DND-41 (cell line): ENCODE measurements at regions not wholly inside any gene's neighbourhood (a gene's known extent, or its start where the extent isn't known, plus 50 kb on each side); places are given as distances from the start of the nearest gene placed in this dataset.

Experiments
- ATAC-seq: fragments of 200-7000 bp; cut with Tn5 transposase; 3 replicates; pipeline ENCODE4 v1.9.1; 2021; ENCODE audit warnings: low read depth; ENCODE audit not compliant: insufficient read depth
- DNase-seq: peaks from one replicate; pipeline ENCODE4 v3.0.0-alpha.2; 2020
- H2AFZ ChIP-seq: 2 replicates; pipeline ENCODE4 v1.6.0; 2012; ENCODE audit warnings: low read depth, low read length
- H3K27ac ChIP-seq: 2 replicates; pipeline ENCODE4 v1.5.1; 2012; ENCODE audit warnings: low read length, inconsistent platforms
- H3K27me3 ChIP-seq: fragments of 200-600 bp; sonication (generic); 2 replicates; pipeline ENCODE4 v1.6.0; 2012; ENCODE audit warnings: low read length, mild to moderate bottlenecking, inconsistent platforms; ENCODE audit not compliant: insufficient read depth, poor library complexity
- H3K36me3 ChIP-seq: 2 replicates; pipeline ENCODE4 v1.5.1; 2012; ENCODE audit warnings: low read length, inconsistent platforms; ENCODE audit not compliant: insufficient read depth
- H3K4me1 ChIP-seq: 2 replicates; pipeline ENCODE4 v1.5.1; 2012; ENCODE audit warnings: mild to moderate bottlenecking, low read length; ENCODE audit not compliant: insufficient read depth
- H3K4me2 ChIP-seq: 2 replicates; pipeline ENCODE4 v1.6.0; 2012; ENCODE audit warnings: mild to moderate bottlenecking, moderate library complexity, low read length, inconsistent platforms; ENCODE audit not compliant: insufficient read depth
- H3K4me3 ChIP-seq, 2 experiments: fragments of 200-600 bp in 1 of 2; shearing (Covaris generic) in 1 of 2; 2 replicates each; pipeline ENCODE4 v1.5.1; 2012 to 2016; ENCODE audit warnings: inconsistent platforms in 2 of 2, low read length in 2 of 2, mild to moderate bottlenecking in 2 of 2, low read depth in 1 of 2, moderate library complexity in 1 of 2
- H3K79me2 ChIP-seq: 2 replicates; pipeline ENCODE4 v1.6.0; 2012; ENCODE audit warnings: low read length, inconsistent platforms; ENCODE audit not compliant: insufficient read depth
- H3K9ac ChIP-seq: 2 replicates; pipeline ENCODE4 v1.6.0; 2012; ENCODE audit warnings: low read depth, mild to moderate bottlenecking, inconsistent platforms, low read length, moderate library complexity
- H3K9me3 ChIP-seq: 2 replicates; pipeline ENCODE4 v1.5.1; 2012; ENCODE audit warnings: low read length, moderate library complexity, mild to moderate bottlenecking, inconsistent platforms; ENCODE audit not compliant: insufficient read depth, severe bottlenecking
- H4K20me1 ChIP-seq: 2 replicates; pipeline ENCODE4 v1.6.0; 2012; ENCODE audit warnings: low read length; ENCODE audit not compliant: insufficient read depth
- EZH2 ChIP-seq: IDR thresholded peaks from 3 replicates; pipeline ENCODE4 v1.6.1; 2012; ENCODE audit warnings: borderline replicate concordance, low read depth, mild to moderate bottlenecking, moderate library complexity, low read length, inconsistent platforms; ENCODE audit not compliant: severe bottlenecking
- TF ChIP-seq, protein P1 (sequence below): IDR thresholded peaks from 2 replicates; pipeline ENCODE4 v1.5.1; 2012; ENCODE audit warnings: borderline replicate concordance, low read length, moderate library complexity, mild to moderate bottlenecking; ENCODE audit not compliant: poor library complexity, severe bottlenecking; ENCODE audit errors: extremely low read depth

DNA sequence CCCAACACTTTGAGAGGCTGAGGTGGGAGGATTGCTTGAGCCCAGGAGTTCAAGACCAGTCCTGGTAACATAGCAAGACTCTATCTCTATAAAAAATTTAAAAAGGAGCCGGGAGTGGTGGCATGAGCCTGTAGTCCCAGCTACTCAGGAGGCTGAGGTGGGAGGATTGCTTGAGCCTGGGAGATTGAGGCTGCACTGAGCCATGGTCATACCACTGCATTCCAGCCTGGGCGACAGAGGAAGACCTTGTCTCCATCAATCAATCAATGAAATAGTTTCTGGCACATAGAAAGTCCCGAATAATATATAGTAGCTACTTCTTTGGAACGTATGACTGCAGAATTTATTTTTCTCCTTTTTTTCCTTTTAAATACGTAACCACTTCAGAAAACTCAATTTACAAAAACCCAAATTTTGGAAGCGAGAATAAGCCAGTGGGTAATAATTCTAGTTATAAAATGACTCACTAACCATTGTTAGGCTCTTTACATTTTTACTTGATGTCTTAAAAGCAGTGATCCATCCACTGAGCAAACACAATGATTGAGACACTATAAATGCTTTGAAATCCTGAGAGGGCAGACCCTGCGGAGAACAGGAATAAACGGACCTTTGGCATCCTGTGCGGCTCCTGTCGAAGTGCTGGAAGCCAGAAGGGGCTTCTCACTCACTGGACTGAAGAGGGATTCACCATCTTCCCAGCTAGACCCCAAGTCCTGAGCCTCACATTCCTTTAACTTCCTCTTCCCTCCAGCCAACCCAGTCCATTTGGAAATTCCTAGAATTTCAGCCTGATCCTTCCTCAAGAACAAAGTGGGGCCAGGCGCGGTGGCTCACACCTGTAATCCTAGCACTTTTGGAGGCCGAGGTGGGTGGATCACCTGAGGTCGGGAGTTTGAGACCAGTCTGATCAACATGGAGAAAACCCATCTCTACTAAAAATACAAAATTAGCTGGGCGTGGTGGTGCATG lies 68.4 kb upstream of the MFGE8 start:
- H3K79me2 ChIP-seq: no peaks in the 10 kb centered on the region
- no peaks in the 10 kb centered on the region for H4K20me1 ChIP-seq
- H3K27me3 ChIP-seq: no peaks in the 10 kb centered on the region
- no peaks in the 10 kb centered on the region for H3K9me3 ChIP-seq
- no peaks in the 10 kb centered on the region for H3K36me3 ChIP-seq
- DNase-seq (no peak), ATAC-seq (no peak)
- H2AFZ ChIP-seq: no peak overlapping the region
- TF ChIP-seq EZH2: no peak
- TF ChIP-seq, protein P1, sequence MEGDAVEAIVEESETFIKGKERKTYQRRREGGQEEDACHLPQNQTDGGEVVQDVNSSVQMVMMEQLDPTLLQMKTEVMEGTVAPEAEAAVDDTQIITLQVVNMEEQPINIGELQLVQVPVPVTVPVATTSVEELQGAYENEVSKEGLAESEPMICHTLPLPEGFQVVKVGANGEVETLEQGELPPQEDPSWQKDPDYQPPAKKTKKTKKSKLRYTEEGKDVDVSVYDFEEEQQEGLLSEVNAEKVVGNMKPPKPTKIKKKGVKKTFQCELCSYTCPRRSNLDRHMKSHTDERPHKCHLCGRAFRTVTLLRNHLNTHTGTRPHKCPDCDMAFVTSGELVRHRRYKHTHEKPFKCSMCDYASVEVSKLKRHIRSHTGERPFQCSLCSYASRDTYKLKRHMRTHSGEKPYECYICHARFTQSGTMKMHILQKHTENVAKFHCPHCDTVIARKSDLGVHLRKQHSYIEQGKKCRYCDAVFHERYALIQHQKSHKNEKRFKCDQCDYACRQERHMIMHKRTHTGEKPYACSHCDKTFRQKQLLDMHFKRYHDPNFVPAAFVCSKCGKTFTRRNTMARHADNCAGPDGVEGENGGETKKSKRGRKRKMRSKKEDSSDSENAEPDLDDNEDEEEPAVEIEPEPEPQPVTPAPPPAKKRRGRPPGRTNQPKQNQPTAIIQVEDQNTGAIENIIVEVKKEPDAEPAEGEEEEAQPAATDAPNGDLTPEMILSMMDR: no peak
- no peak overlapping the region for H3K4me3 ChIP-seq
- H3K27ac ChIP-seq: no peak overlapping the region
- H3K9ac ChIP-seq: no peak overlapping the region
- H3K4me2 ChIP-seq: no peak overlapping the region
- no peaks in the 10 kb centered on the region for H3K4me1 ChIP-seq

DNA sequence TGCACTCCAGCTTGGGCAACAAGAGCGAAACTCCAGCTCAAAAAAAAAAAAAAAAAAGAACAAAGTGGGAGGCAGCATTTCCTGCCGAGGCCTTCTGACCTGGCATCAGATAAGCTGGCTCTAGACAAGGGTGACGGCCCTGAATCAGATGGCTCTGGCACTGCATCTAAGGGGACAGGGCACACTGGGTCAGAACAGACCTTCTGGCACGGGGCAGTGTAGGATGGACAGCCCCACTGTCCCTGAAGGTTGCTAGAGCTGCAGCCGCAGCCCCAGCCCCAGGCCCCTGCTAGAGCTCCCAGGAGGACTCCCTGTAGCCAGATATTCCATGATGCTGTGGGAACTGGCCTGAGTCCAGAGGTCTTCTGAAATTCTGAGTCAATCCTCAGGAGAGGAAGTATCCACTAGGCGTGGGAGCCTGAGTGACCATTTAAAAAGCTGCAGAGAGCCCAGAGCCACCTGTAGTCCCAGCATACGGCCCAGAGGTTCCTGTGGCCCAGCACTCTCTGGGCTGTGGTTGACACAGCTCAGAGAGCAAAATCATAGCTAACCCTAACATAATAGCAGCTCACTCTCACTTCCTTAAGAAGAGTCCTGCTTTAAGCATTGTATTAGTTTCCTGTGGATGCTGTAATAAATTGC lies 69.2 kb upstream of the MFGE8 start:
- DNase-seq (no peak), ATAC-seq (no peak)
- H3K27me3 ChIP-seq: no peaks in the 10 kb centered on the region
- no peaks in the 10 kb centered on the region for H3K36me3 ChIP-seq
- H2AFZ ChIP-seq: no peak overlapping the region
- no peaks in the 10 kb centered on the region for H3K4me1 ChIP-seq
- H4K20me1 ChIP-seq: no peaks in the 10 kb centered on the region
- H3K79me2 ChIP-seq: no peaks in the 10 kb centered on the region
- H3K27ac ChIP-seq: no peak overlapping the region
- no peaks in the 10 kb centered on the region for H3K9me3 ChIP-seq
- H3K9ac ChIP-seq: no peak overlapping the region
- no peak overlapping the region for H3K4me3 ChIP-seq
- H3K4me2 ChIP-seq: no peak overlapping the region
- no peak for TF ChIP-seq EZH2
- TF ChIP-seq, protein P1: no peak

DNA sequence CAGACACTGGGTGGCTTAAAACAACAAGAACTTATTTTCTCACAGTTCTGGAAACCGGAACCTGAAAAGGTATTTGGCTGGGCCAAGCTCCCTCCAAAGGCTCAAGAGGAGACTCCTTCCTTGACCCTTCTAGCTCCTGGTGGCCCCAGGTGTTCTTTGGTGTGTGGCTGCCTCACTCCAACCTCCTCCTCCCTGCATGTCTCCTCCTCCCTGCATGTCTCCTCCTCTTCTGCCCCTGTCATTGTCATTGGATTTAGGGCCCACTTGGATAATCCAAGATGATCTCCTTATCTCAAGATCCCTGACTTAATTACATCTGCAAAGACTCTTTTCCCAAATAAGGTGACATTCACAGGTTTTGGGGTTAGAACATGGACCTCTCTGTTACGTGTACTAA lies 69.8 kb upstream of the MFGE8 start:
- Histone ChIP-seq H3K4me1 (no peaks in the 10 kb centered on the region), H3K79me2 (no peaks in the 10 kb centered on the region), H3K9me3 (no peaks in the 10 kb centered on the region), H3K27me3 (no peaks in the 10 kb centered on the region), H3K36me3 (no peaks in the 10 kb centered on the region), H4K20me1 (no peaks in the 10 kb centered on the region), H3K9ac (no peak overlapping the region), H3K4me2 (no peak overlapping the region), H2AFZ (no peak overlapping the region), H3K27ac (no peak overlapping the region), H3K4me3 (no peak overlapping the region)
- ATAC-seq: no peak
- no peak for DNase-seq
- TF ChIP-seq EZH2: no peak
- TF ChIP-seq, protein P1: no peak
